ENCODE measurements at regions not wholly inside any gene's neighbourhood (a gene's known extent, or its start where the extent isn't known, plus 50 kb on each side); places are given as distances from the start of the nearest gene placed in this dataset.

- Histone ChIP-seq H3K36me3 (ENCODE audit: control insufficient read depth in 4 of 4, insufficient read depth in 3 of 4, low read depth in 1 of 4, low read length in 3 of 4) (no peaks in the 10 kb centered on the region), H3K9ac (ENCODE audit: low read depth in 1 of 2, low read length in 2 of 2) (no peak overlapping the region), H3K4me3 (ENCODE audit: low read depth in 1 of 3, low read length in 3 of 3) (no peak overlapping the region), H3K9me3 (ENCODE audit: control insufficient read depth in 4 of 4, low read length in 3 of 4) (no peaks in the 10 kb centered on the region), H3K27me3 (ENCODE audit: control insufficient read depth in 4 of 4, insufficient read depth in 4 of 4, low read length in 3 of 4) (peaks cover 0 to 3% (median 0%) of the 10 kb centered on the region in 4 donors), H3K27ac (ENCODE audit: low read depth in 1 of 2, low read length in 2 of 2) (no peak overlapping the region), H3K4me1 (ENCODE audit: control insufficient read depth in 4 of 4, insufficient read depth in 4 of 4, low read length in 3 of 4) (no peaks in the 10 kb centered on the region)
- WGBS, result 80% methylated on average over 4 of the region's 4 CpGs
- no peak for DNase-seq (ENCODE audit: low spot score)
- no peak for TF ChIP-seq GABPA (IDR thresholded peaks at IDR 0.05 in 1 of 2, conservative IDR thresholded peaks at IDR 0.05 in 1 of 2)
- no peak for TF ChIP-seq EGR1 (IDR thresholded peaks at IDR 0.05; ENCODE audit: low read depth in 2 of 2)
- no peak for TF ChIP-seq HNF4G (IDR thresholded peaks at IDR 0.05)
- no peak for TF ChIP-seq REST (IDR thresholded peaks at IDR 0.05)
- no peak for TF ChIP-seq TAF1 (conservative IDR thresholded peaks at IDR 0.05)
- no peak for TF ChIP-seq CTCF (IDR thresholded peaks at IDR 0.05; ENCODE audit: low read depth, low read length, missing input control)
Measured at GRCh38 chrX:96181605-96182004, 503.0 kb upstream of the DIAPH2 start.

- Histone ChIP-seq H3K36me3 (ENCODE audit: control insufficient read depth in 4 of 4, insufficient read depth in 3 of 4, low read depth in 1 of 4, low read length in 3 of 4) (no peaks in the 10 kb centered on the region), H3K27me3 (ENCODE audit: control insufficient read depth in 4 of 4, insufficient read depth in 4 of 4, low read length in 3 of 4) (peaks cover 0 to 3% (median 0%) of the 10 kb centered on the region in 4 donors), H3K9ac (ENCODE audit: low read depth in 1 of 2, low read length in 2 of 2) (no peak overlapping the region), H3K4me3 (ENCODE audit: low read depth in 1 of 3, low read length in 3 of 3) (no peak overlapping the region), H3K27ac (ENCODE audit: low read depth in 1 of 2, low read length in 2 of 2) (no peak overlapping the region), H3K4me1 (ENCODE audit: control insufficient read depth in 4 of 4, insufficient read depth in 4 of 4, low read length in 3 of 4) (no peaks in the 10 kb centered on the region), H3K9me3 (ENCODE audit: control insufficient read depth in 4 of 4, low read length in 3 of 4) (no peaks in the 10 kb centered on the region)
- 39% methylated on average over 1 of the region's 1 CpG for WGBS
- peak; percentile 69 to 77 for TF ChIP-seq RAD21 (IDR thresholded peaks at IDR 0.05)
- no peak for TF ChIP-seq RXRA (IDR thresholded peaks at IDR 0.05)
- TF ChIP-seq TAF1 (conservative IDR thresholded peaks at IDR 0.05), result no peak
- TF ChIP-seq FOXA2 (IDR thresholded peaks at IDR 0.05), result no peak
- TF ChIP-seq CTCF (IDR thresholded peaks at IDR 0.05; ENCODE audit: low read depth, low read length, missing input control), result peak; percentile 43
- DNase-seq (ENCODE audit: low spot score), result no peak
Measured at GRCh38 chrX:96182366-96182765, 502.3 kb upstream of the DIAPH2 start.

GRCh38 chrX:96183391-96183790 lies 501.3 kb upstream of the DIAPH2 start:
- Histone ChIP-seq H3K4me1 (ENCODE audit: control insufficient read depth in 4 of 4, insufficient read depth in 4 of 4, low read length in 3 of 4) (no peaks in the 10 kb centered on the region), H3K27ac (ENCODE audit: low read depth in 1 of 2, low read length in 2 of 2) (no peak overlapping the region), H3K36me3 (ENCODE audit: control insufficient read depth in 4 of 4, insufficient read depth in 3 of 4, low read depth in 1 of 4, low read length in 3 of 4) (no peaks in the 10 kb centered on the region), H3K4me3 (ENCODE audit: low read depth in 1 of 3, low read length in 3 of 3) (no peak overlapping the region), H3K9ac (ENCODE audit: low read depth in 1 of 2, low read length in 2 of 2) (no peak overlapping the region), H3K27me3 (ENCODE audit: control insufficient read depth in 4 of 4, insufficient read depth in 4 of 4, low read length in 3 of 4) (peaks cover 0 to 3% (median 0%) of the 10 kb centered on the region in 4 donors), H3K9me3 (ENCODE audit: control insufficient read depth in 4 of 4, low read length in 3 of 4) (no peaks in the 10 kb centered on the region)
- TF ChIP-seq CTCF (IDR thresholded peaks at IDR 0.05; ENCODE audit: low read depth, low read length, missing input control) (no peak), FOXA2 (IDR thresholded peaks at IDR 0.05) (no peak), MAX (IDR thresholded peaks at IDR 0.05) (no peak), JUND (IDR thresholded peaks at IDR 0.05) (no peak), NR2F2 (IDR thresholded peaks at IDR 0.05) (no peak), RXRA (IDR thresholded peaks at IDR 0.05) (no peak), SP1 (IDR thresholded peaks at IDR 0.05) (no peak), ZBTB33 (IDR thresholded peaks at IDR 0.05) (no peak), HNF4G (IDR thresholded peaks at IDR 0.05) (no peak)
- no peak for DNase-seq (ENCODE audit: low spot score)
- WGBS, result 77% methylated on average over 3 of the region's 3 CpGs
